ENCODE measurements at regions not wholly inside any gene's neighbourhood (a gene's known extent, or its start where the extent isn't known, plus 50 kb on each side); places are given as distances from the start of the nearest gene placed in this dataset.

DNA sequence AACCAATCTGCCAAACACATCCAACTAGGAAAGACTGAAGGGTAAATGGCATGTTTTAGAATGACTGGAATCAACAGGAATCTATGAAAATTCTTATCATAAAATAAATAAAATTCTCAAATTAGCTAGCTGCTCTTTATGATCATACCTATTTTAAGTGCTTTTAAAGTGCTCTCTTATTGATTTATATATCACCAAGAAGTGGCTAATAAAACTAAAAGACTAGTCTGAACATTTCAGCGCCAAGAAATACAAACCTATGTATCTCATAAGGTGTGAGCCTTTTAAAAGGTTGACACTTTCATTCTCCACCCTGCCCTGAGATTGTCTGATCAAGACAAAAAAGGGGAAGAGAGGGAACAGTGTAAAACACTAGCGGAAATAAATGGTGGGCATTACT lies 136.8 kb upstream of the ARHGAP42 start:
- DNase-seq (ENCODE audit: low read depth): no peak
- no peak overlapping the region for H3K4me3 ChIP-seq (ENCODE audit: low read depth, low read length)
- TF ChIP-seq, protein P1, sequence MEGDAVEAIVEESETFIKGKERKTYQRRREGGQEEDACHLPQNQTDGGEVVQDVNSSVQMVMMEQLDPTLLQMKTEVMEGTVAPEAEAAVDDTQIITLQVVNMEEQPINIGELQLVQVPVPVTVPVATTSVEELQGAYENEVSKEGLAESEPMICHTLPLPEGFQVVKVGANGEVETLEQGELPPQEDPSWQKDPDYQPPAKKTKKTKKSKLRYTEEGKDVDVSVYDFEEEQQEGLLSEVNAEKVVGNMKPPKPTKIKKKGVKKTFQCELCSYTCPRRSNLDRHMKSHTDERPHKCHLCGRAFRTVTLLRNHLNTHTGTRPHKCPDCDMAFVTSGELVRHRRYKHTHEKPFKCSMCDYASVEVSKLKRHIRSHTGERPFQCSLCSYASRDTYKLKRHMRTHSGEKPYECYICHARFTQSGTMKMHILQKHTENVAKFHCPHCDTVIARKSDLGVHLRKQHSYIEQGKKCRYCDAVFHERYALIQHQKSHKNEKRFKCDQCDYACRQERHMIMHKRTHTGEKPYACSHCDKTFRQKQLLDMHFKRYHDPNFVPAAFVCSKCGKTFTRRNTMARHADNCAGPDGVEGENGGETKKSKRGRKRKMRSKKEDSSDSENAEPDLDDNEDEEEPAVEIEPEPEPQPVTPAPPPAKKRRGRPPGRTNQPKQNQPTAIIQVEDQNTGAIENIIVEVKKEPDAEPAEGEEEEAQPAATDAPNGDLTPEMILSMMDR (IDR thresholded peaks at IDR 0.05; ENCODE audit: insufficient read depth, low read depth, low read length, missing control alignments): no peak

DNA sequence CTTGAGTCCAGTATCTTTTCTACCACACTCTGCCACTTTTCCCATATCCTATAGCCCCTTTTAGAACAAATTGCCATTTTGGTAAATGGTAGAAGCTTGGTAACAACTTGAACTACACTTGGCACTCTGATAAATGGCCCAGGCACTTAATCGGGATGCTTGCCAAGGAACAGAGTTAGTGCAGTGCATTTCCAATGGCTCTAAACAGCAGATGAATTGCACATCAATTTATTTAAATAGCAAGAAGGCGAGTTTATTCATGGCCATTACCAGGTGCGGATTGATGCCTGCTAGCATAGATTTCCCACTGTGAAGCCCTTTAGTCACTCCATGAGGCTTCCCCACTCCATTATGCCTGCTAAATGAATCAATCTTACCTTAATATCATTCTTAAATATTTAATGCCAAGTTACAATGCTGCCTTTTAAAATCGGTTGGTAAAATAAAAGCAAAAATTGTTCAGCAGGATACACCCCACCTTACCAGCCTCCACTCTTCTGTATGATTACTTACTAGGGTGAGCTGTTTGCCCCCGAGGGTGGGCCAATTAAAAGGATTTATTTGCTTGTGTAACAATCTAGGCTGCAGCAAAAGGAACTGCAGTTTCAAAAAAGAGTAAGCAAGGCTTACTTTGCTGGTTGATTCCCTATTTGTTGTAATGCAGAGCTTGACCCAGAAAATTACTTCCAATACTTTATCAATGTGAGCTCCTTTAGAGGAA lies 136.0 kb upstream of the ARHGAP42 start:
- H3K4me3 ChIP-seq (ENCODE audit: low read depth, low read length): no peak overlapping the region
- no peak for DNase-seq (ENCODE audit: low read depth)
- TF ChIP-seq, protein P1 (IDR thresholded peaks at IDR 0.05; ENCODE audit: insufficient read depth, low read depth, low read length, missing control alignments): no peak

DNA sequence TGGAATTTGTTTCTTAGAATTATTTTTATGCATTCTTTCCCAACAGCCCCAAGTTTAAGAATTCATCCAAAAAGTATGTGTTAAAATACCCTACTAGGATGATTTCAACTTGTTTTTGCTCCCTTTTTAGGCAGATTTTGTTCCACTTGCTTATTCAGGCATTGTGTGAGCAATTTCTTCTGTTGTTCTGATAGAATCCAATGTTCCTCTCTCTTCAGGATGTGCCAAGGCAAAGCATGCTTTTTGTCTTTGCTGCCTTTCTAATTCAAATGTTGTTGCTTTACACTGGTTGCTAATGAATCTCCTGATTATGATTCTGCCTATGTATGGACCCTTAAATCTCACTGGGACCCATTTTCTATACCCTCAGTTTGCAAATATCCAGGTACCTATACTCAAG lies 131.2 kb upstream of the ARHGAP42 start:
- H3K4me3 ChIP-seq (ENCODE audit: low read depth, low read length): no peak overlapping the region
- no peak for DNase-seq (ENCODE audit: low read depth)
- TF ChIP-seq, protein P1 (IDR thresholded peaks at IDR 0.05; ENCODE audit: insufficient read depth, low read depth, low read length, missing control alignments): no peak

DNA sequence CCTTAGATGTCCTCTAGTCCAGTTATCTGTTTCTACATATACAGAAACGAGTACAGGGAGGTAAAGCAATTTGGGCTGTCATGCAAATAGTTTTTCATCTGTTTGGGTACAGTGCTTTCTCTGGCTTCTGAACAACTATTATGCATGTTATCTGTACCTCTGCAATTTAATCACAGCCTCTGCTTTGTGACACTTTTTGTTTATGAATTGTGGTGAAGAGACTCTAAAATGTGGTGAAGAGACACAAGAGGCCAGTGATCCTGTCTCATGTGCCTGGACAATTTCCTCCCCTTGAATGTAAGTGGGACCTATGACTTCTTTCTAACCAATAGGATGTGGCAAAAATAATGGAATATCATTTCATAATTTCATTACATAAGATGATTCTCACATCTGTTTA lies 130.3 kb upstream of the ARHGAP42 start:
- DNase-seq (ENCODE audit: low read depth): no peak
- no peak overlapping the region for H3K4me3 ChIP-seq (ENCODE audit: low read depth, low read length)
- TF ChIP-seq, protein P1 (IDR thresholded peaks at IDR 0.05; ENCODE audit: insufficient read depth, low read depth, low read length, missing control alignments): no peak

DNA sequence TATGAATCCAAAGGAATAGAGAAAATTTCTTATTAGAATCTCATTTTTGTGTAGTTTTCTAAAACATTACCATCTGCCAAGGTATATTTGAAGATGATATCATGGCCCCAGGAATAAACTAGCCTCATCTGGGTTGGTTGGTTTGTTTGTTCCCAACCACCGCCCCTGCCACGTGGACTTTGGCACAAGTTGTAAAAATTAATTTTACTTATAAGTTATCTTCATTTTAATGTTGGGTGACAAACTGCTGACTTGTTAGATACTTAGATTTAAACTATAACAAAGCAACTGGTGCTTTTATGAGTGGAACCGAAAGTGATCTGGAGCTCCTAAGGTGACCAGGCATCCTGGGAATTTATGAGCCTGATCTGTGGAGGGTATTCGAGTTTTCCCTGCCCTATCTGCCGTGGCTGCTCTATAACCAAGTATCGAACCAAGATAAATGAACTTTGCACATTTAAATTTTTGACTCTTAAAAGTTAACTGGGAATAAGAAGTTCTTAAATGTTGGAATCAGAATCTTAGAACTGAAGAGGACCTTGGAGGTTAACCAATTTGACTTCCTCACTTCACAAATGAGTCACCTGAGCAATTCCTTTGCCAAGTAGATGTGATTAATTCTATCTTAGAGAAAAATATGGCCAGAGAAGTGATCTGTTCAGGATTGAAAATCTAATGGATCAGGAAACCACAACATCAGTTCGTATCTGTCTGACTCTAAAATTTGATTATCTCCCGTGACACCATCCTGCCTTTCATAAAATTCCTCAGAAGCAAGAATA lies 129.1 kb upstream of the ARHGAP42 start:
- H3K4me3 ChIP-seq (ENCODE audit: low read depth, low read length): no peak overlapping the region
- DNase-seq (ENCODE audit: low read depth): no peak
- TF ChIP-seq, protein P1 (IDR thresholded peaks at IDR 0.05; ENCODE audit: insufficient read depth, low read depth, low read length, missing control alignments): no peak

DNA sequence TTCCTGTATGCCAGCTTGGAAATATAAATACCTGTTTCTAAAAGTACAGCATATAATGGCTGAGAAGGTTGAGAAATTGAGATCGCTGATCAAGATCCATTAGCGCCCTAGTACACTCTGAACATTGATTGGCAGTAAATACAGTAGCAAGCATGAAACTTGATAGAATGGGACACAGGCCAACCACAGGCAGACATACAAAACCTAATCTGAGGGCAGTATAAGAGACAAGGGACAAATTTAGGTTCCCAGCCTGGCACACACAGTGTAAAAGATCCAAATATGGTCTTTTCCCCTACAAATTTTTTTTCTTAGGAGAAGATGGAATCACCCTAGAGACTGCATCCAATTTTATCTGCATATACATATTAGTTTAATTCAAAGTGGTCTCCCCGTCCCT lies 126.5 kb upstream of the ARHGAP42 start:
- DNase-seq (ENCODE audit: low read depth): no peak
- TF ChIP-seq, protein P1 (IDR thresholded peaks at IDR 0.05; ENCODE audit: insufficient read depth, low read depth, low read length, missing control alignments): no peak
- H3K4me3 ChIP-seq (ENCODE audit: low read depth, low read length): no peak overlapping the region
